Astrocyte (in vitro differentiated cells and primary cell): ENCODE measurements at regions not wholly inside any gene's neighbourhood (a gene's known extent, or its start where the extent isn't known, plus 50 kb on each side); places are given as distances from the start of the nearest gene placed in this dataset.

Experiments
- DNase-seq: peaks from one replicate; pipeline ENCODE4 v3.0.0-alpha.2; 2010; ENCODE audit warnings: low read depth
- FAIRE-seq: peaks from 2 replicates; lab custom pipeline; 2011; peaks lifted over from hg19 to GRCh38; lab: Jason Lieb, UNC
- H2AFZ ChIP-seq: 2 replicates; pipeline ENCODE4 v1.6.0; 2012; ENCODE audit warnings: low read depth, low read length, inconsistent platforms
- H3K27ac ChIP-seq: 2 replicates; pipeline ENCODE4 v1.5.1; 2011; ENCODE audit warnings: low read depth, low read length, inconsistent platforms
- H3K27me3 ChIP-seq: 2 replicates; pipeline ENCODE4 v1.6.0; 2011; ENCODE audit warnings: low read length, inconsistent platforms; ENCODE audit not compliant: insufficient read depth
- H3K36me3 ChIP-seq: 2 replicates; pipeline ENCODE4 v1.5.1; 2011; ENCODE audit warnings: low read length, inconsistent platforms; ENCODE audit not compliant: insufficient read depth
- H3K4me1 ChIP-seq: 2 replicates; pipeline ENCODE4 v1.5.1; 2011; ENCODE audit warnings: low read length, inconsistent platforms; ENCODE audit not compliant: insufficient read depth
- H3K4me2 ChIP-seq: 2 replicates; pipeline ENCODE4 v1.6.0; 2012; ENCODE audit warnings: low read length, inconsistent platforms
- H3K4me3 ChIP-seq: 2 replicates; pipeline ENCODE4 v1.5.1; 2011; ENCODE audit warnings: low read depth, mild to moderate bottlenecking, low read length, inconsistent platforms; ENCODE audit not compliant: insufficient read depth
- H3K79me2 ChIP-seq: 2 replicates; pipeline ENCODE4 v1.6.0; 2012; ENCODE audit warnings: mild to moderate bottlenecking, low read length, inconsistent platforms; ENCODE audit not compliant: insufficient read depth
- H3K9ac ChIP-seq: 2 replicates; pipeline ENCODE4 v1.6.0; 2012; ENCODE audit warnings: mild to moderate bottlenecking, low read length, inconsistent platforms
- H3K9me3 ChIP-seq: 2 replicates; pipeline ENCODE4 v1.5.1; 2012; ENCODE audit warnings: low read depth, mild to moderate bottlenecking, low read length, inconsistent platforms; ENCODE audit not compliant: insufficient read depth
- H4K20me1 ChIP-seq: 2 replicates; pipeline ENCODE4 v1.6.0; 2012; ENCODE audit warnings: low read length, inconsistent platforms; ENCODE audit not compliant: insufficient read depth
- H3K27ac Mint-ChIP-seq: one replicate; pipeline ENCODE4 v1.8.0; 2021; ENCODE audit warnings: mild to moderate bottlenecking, mixed read lengths; ENCODE audit not compliant: unreplicated experiment
- H3K27me3 Mint-ChIP-seq: one replicate; pipeline ENCODE4 v1.8.0; 2021; ENCODE audit warnings: low read depth, mixed read lengths; ENCODE audit not compliant: unreplicated experiment
- H3K36me3 Mint-ChIP-seq: one replicate; pipeline ENCODE4 v1.8.0; 2021; ENCODE audit warnings: low read depth, mixed read lengths; ENCODE audit not compliant: unreplicated experiment
- H3K4me1 Mint-ChIP-seq: one replicate; pipeline ENCODE4 v1.8.0; 2021; ENCODE audit warnings: low read depth, mixed read lengths; ENCODE audit not compliant: unreplicated experiment
- H3K4me3 Mint-ChIP-seq: one replicate; pipeline ENCODE4 v1.8.0; 2021; ENCODE audit warnings: mild to moderate bottlenecking, moderate library complexity, mixed read lengths; ENCODE audit not compliant: unreplicated experiment
- H3K9me3 Mint-ChIP-seq: one replicate; pipeline ENCODE4 v1.8.0; 2021; ENCODE audit warnings: mild to moderate bottlenecking, mixed read lengths; ENCODE audit not compliant: unreplicated experiment
- EZH2 ChIP-seq: IDR thresholded peaks from 2 replicates; pipeline ENCODE4 v1.6.1; 2012; ENCODE audit warnings: mild to moderate bottlenecking, low read length, inconsistent platforms; ENCODE audit not compliant: insufficient read depth
- TF ChIP-seq, protein P1 (sequence below): IDR thresholded peaks from 2 replicates; pipeline ENCODE4 v1.5.1; 2011; ENCODE audit warnings: low read depth, mild to moderate bottlenecking, inconsistent platforms, low read length, moderate library complexity; ENCODE audit not compliant: insufficient read depth

DNA sequence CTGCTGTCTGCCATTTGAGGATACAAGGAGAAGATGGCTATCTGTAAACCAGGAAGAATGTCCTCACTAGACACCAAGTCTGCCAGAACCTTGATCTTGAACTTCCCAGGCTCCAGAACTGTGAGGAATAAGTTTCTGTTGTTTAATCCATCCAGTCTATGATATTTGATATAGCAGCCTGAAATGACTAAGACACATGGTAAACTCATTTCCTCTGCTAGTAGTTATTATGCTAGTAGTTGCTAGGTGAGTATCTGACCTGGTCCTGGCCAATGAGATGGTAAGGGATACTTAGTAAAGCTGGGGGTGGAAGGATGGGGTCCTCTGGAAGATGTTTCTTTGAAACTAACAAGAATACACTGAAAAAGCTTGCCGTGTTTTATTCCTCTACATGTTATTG lies 280.7 kb upstream of the ARHGEF26 start:
- no peak for DNase-seq
- Histone ChIP-seq H3K4me2 (no peak overlapping the region), H2AFZ (no peak overlapping the region), H4K20me1 (no peaks in the 10 kb centered on the region), H3K9me3 (no peaks in the 10 kb centered on the region), H3K79me2 (no peaks in the 10 kb centered on the region), H3K36me3 (no peaks in the 10 kb centered on the region), H3K27ac (no peak overlapping the region), H3K9ac (no peak overlapping the region), H3K27me3 (no peaks in the 10 kb centered on the region), H3K4me3 (no peak overlapping the region), H3K4me1 (no peaks in the 10 kb centered on the region)
- no peak overlapping the region for H3K27ac Mint-ChIP-seq
- TF ChIP-seq, protein P1, sequence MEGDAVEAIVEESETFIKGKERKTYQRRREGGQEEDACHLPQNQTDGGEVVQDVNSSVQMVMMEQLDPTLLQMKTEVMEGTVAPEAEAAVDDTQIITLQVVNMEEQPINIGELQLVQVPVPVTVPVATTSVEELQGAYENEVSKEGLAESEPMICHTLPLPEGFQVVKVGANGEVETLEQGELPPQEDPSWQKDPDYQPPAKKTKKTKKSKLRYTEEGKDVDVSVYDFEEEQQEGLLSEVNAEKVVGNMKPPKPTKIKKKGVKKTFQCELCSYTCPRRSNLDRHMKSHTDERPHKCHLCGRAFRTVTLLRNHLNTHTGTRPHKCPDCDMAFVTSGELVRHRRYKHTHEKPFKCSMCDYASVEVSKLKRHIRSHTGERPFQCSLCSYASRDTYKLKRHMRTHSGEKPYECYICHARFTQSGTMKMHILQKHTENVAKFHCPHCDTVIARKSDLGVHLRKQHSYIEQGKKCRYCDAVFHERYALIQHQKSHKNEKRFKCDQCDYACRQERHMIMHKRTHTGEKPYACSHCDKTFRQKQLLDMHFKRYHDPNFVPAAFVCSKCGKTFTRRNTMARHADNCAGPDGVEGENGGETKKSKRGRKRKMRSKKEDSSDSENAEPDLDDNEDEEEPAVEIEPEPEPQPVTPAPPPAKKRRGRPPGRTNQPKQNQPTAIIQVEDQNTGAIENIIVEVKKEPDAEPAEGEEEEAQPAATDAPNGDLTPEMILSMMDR = no peak
- no peak for TF ChIP-seq EZH2
- H3K4me1 Mint-ChIP-seq = no peaks in the 10 kb centered on the region
- FAIRE-seq = no peak
- H3K4me3 Mint-ChIP-seq = no peak overlapping the region
- H3K9me3 Mint-ChIP-seq = no peaks in the 10 kb centered on the region
- no peaks in the 10 kb centered on the region for H3K36me3 Mint-ChIP-seq
- H3K27me3 Mint-ChIP-seq = peaks cover 3% of the 10 kb centered on the region

DNA sequence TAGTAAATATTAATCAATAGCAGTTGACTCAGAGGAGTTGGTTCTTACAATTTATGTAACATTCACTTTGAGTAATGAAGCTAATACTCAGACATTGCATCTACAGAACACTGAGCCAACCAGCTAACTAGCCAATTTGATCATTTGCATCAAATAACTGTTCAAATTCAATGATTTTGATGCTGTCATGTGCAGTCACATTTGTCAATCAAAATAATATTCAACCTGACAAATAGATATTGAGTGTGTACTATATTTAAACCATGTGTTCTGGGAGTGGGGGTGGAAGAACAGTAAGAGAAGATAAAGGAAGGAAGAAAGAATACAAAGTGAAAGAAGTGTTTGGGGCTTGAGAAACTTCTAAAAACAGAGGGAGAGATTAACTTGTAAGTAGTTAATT lies 277.2 kb upstream of the ARHGEF26 start:
- TF ChIP-seq, protein P1 = no peak
- no peak for TF ChIP-seq EZH2
- Mint-ChIP-seq H3K4me1 (no peaks in the 10 kb centered on the region), H3K4me3 (no peak overlapping the region), H3K27ac (no peak overlapping the region), H3K36me3 (no peaks in the 10 kb centered on the region), H3K9me3 (no peaks in the 10 kb centered on the region), H3K27me3 (peaks cover 3% of the 10 kb centered on the region)
- FAIRE-seq (no peak), DNase-seq (no peak)
- H3K4me3 ChIP-seq = no peak overlapping the region
- H3K27me3 ChIP-seq = no peaks in the 10 kb centered on the region
- no peaks in the 10 kb centered on the region for H4K20me1 ChIP-seq
- no peaks in the 10 kb centered on the region for H3K36me3 ChIP-seq
- H3K9ac ChIP-seq = no peak overlapping the region
- H3K4me2 ChIP-seq = no peak overlapping the region
- H3K9me3 ChIP-seq = no peaks in the 10 kb centered on the region
- no peak overlapping the region for H3K27ac ChIP-seq
- no peaks in the 10 kb centered on the region for H3K79me2 ChIP-seq
- no peaks in the 10 kb centered on the region for H3K4me1 ChIP-seq
- no peak overlapping the region for H2AFZ ChIP-seq

DNA sequence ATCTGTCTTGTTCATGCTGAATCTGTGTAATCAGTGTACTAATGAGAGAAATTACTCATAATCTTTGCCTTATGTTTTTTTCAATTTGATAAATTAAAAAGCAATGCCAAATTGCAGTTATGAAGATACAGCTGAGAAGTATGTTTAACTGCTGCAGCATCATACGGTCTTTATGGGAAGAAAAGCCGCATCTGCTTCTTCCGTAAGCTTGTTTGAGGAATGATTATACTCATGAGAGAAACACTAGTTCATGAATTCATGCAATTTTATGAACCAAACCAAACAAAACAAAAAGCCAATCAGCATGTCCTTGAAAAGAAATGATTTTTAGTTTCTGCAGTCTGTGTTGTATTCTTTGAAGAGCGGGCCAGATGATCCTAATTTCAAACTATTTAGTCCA lies 275.9 kb upstream of the ARHGEF26 start:
- no peak overlapping the region for H3K27ac ChIP-seq
- DNase-seq = no peak
- no peaks in the 10 kb centered on the region for H3K36me3 Mint-ChIP-seq
- H3K4me3 ChIP-seq = no peak overlapping the region
- H3K4me1 Mint-ChIP-seq = no peaks in the 10 kb centered on the region
- no peaks in the 10 kb centered on the region for H3K36me3 ChIP-seq
- no peaks in the 10 kb centered on the region for H3K4me1 ChIP-seq
- H3K4me2 ChIP-seq = no peak overlapping the region
- no peak for TF ChIP-seq EZH2
- TF ChIP-seq, protein P1 = no peak
- no peaks in the 10 kb centered on the region for H3K9me3 Mint-ChIP-seq
- H3K9me3 ChIP-seq = no peaks in the 10 kb centered on the region
- H3K4me3 Mint-ChIP-seq = no peak overlapping the region
- H3K9ac ChIP-seq = no peak overlapping the region
- H3K27ac Mint-ChIP-seq = no peak overlapping the region
- no peaks in the 10 kb centered on the region for H3K27me3 ChIP-seq
- H4K20me1 ChIP-seq = no peaks in the 10 kb centered on the region
- no peak for FAIRE-seq
- H3K27me3 Mint-ChIP-seq = peaks cover 3% of the 10 kb centered on the region
- H3K79me2 ChIP-seq = no peaks in the 10 kb centered on the region
- H2AFZ ChIP-seq = no peak overlapping the region
